KMS-11 (cell line): ENCODE measurements at regions not wholly inside any gene's neighbourhood (a gene's known extent, or its start where the extent isn't known, plus 50 kb on each side); places are given as distances from the start of the nearest gene placed in this dataset.

Source experiments
- H2AFZ ChIP-seq: fragments of 200-600 bp; sonication (generic); 2 replicates; pipeline ENCODE4 v1.6.1; 2016; ENCODE audit warnings: antibody characterized with exemption, mixed run types, low read depth
- H3K27ac ChIP-seq: fragments of 200-600 bp; sonication (generic); 2 replicates; pipeline ENCODE4 v1.6.1; 2016; ENCODE audit warnings: mild to moderate bottlenecking, mixed run types
- H3K27me3 ChIP-seq: fragments of 200-600 bp; sonication (generic); 2 replicates; pipeline ENCODE4 v1.6.1; 2017; ENCODE audit warnings: mild to moderate bottlenecking, low read depth, mixed run types, moderate library complexity; ENCODE audit not compliant: insufficient read depth
- H3K36me3 ChIP-seq: fragments of 200-600 bp; sonication (generic); 2 replicates; pipeline ENCODE4 v1.6.1; 2017; ENCODE audit warnings: mild to moderate bottlenecking, mixed run types; ENCODE audit not compliant: insufficient read depth
- H3K4me1 ChIP-seq: fragments of 200-600 bp; sonication (generic); 2 replicates; pipeline ENCODE4 v1.6.1; 2016; ENCODE audit warnings: mild to moderate bottlenecking, low read depth, mixed run types; ENCODE audit not compliant: poor library complexity, severe bottlenecking
- H3K4me2 ChIP-seq: fragments of 200-600 bp; sonication (generic); 2 replicates; pipeline ENCODE4 v1.7.0; 2016; ENCODE audit warnings: mild to moderate bottlenecking, mixed run types
- H3K4me3 ChIP-seq: fragments of 200-600 bp; sonication (generic); IDR thresholded peaks from 2 replicates; pipeline ENCODE4 v1.6.1; 2017; ENCODE audit warnings: low read depth, low read length, mixed read lengths; ENCODE audit not compliant: insufficient read depth
- H3K79me2 ChIP-seq: fragments of 200-600 bp; sonication (generic); 2 replicates; pipeline ENCODE4 v1.6.1; 2016; ENCODE audit warnings: low read depth, mixed run types; ENCODE audit not compliant: insufficient read depth
- H3K9ac ChIP-seq: fragments of 200-600 bp; sonication (generic); 2 replicates; pipeline ENCODE4 v1.6.1; 2016; ENCODE audit warnings: mild to moderate bottlenecking, mixed run types
- H4K20me1 ChIP-seq: fragments of 200-600 bp; sonication (generic); 2 replicates; pipeline ENCODE4 v1.6.1; 2016; ENCODE audit warnings: mild to moderate bottlenecking, mixed run types; ENCODE audit not compliant: insufficient read depth
- CTCF ChIP-seq: fragments of 200-600 bp; sonication (generic); conservative IDR thresholded peaks from 2 replicates; pipeline ENCODE4 v1.6.1; 2017; ENCODE audit warnings: low read depth, mild to moderate bottlenecking, antibody characterized with exemption, low read length, moderate library complexity, mixed read lengths

GRCh38 chr7:73977619-73978618 is 50.1 kb upstream of the ELN start:
- Histone ChIP-seq H3K4me2 (no peak overlapping the region), H3K4me3 (no peak overlapping the region), H3K4me1 (no peaks in the 10 kb centered on the region), H3K27ac (no peak overlapping the region), H3K36me3 (no peaks in the 10 kb centered on the region), H2AFZ (no peak overlapping the region), H3K27me3 (no peaks in the 10 kb centered on the region; the same call in 1 of the 2 replicates), H3K79me2 (no peaks in the 10 kb centered on the region), H3K9ac (no peak overlapping the region), H4K20me1 (no peaks in the 10 kb centered on the region)
- TF ChIP-seq CTCF, result no peak
